C4-2B (cell line): ENCODE measurements at regions not wholly inside any gene's neighbourhood (a gene's known extent, or its start where the extent isn't known, plus 50 kb on each side); places are given as distances from the start of the nearest gene placed in this dataset.

Experiments used
- ZFX ChIP-seq: fragments of 450-650 bp; IDR thresholded peaks from 2 replicates; pipeline ENCODE4 v1.6.1; 2017
- TF ChIP-seq, protein P1 (sequence below): fragments of 450-650 bp; conservative IDR thresholded peaks from 2 replicates; pipeline ENCODE4 v1.5.1; 2017; ENCODE audit warnings: mild to moderate bottlenecking

DNA sequence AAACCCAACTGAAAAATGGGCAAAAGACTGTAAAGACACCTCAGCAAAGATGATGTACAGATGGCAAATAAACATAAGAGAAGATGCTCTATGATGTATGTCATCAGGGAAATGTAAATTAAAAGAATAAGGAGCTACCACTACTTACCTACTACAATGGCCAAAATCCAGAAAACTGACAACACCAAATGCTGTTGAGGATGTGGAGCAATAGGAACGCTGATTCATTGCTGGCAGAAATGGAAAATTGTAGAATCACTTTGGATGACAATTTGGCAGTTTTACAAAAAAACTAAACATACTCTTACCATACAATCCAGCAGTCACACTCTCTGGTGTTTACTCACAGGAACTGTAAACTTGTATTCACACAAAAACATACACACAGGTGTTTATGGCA lies 222.3 kb upstream of the LDB2 start:
- TF ChIP-seq, protein P1, sequence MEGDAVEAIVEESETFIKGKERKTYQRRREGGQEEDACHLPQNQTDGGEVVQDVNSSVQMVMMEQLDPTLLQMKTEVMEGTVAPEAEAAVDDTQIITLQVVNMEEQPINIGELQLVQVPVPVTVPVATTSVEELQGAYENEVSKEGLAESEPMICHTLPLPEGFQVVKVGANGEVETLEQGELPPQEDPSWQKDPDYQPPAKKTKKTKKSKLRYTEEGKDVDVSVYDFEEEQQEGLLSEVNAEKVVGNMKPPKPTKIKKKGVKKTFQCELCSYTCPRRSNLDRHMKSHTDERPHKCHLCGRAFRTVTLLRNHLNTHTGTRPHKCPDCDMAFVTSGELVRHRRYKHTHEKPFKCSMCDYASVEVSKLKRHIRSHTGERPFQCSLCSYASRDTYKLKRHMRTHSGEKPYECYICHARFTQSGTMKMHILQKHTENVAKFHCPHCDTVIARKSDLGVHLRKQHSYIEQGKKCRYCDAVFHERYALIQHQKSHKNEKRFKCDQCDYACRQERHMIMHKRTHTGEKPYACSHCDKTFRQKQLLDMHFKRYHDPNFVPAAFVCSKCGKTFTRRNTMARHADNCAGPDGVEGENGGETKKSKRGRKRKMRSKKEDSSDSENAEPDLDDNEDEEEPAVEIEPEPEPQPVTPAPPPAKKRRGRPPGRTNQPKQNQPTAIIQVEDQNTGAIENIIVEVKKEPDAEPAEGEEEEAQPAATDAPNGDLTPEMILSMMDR: no peak
- no peak for TF ChIP-seq ZFX
